Body of pancreas (tissue), 4 donors: ENCODE measurements at regions not wholly inside any gene's neighbourhood (a gene's known extent, or its start where the extent isn't known, plus 50 kb on each side); places are given as distances from the start of the nearest gene placed in this dataset.
"Not testable (repeated sequence)": the region's sequence is repeated elsewhere in the genome, so short reads cannot be mapped to it uniquely, and the experiment has no call there.

ENCODE experiments used
- POLR2A ChIP-seq, 3 donors: fragments of 450-650 bp; IDR thresholded peaks; one replicate each; pipeline ENCODE4 v1.6.1; 2016; ENCODE audit warnings: antibody characterized with exemption in 3 of 3, mild to moderate bottlenecking in 2 of 3
- TF ChIP-seq, protein P1 (sequence below), 7 experiments: fragments of 450-650 bp in 4 of 7; fragments of 200-600 bp in 3 of 7; sonication (generic) in 3 of 7; IDR thresholded peaks; one replicate each; pipeline ENCODE4 v1.5.1; 2016 to 2019; ENCODE audit warnings: antibody characterized with exemption in 7 of 7

DNA sequence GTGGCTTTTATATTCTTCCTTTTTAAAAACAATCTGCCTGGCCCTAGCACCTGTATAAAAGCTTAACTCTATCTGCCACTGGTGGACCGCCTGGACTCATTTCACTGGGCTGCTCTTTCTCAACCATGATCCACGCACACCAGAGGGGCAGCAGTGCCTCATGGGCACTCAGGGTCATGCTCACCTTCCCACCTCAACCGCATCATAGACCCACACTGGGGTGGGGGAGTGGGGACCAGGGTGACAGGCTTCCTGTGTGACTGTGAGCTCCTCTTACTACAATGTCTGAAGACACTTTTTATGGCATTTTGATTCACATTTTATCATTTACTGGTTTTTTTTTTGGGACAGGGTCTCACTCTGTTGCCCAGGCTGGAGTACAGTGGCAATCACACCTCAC is 4038.8 kb upstream of the TPTE start:
- TF ChIP-seq, protein P1, sequence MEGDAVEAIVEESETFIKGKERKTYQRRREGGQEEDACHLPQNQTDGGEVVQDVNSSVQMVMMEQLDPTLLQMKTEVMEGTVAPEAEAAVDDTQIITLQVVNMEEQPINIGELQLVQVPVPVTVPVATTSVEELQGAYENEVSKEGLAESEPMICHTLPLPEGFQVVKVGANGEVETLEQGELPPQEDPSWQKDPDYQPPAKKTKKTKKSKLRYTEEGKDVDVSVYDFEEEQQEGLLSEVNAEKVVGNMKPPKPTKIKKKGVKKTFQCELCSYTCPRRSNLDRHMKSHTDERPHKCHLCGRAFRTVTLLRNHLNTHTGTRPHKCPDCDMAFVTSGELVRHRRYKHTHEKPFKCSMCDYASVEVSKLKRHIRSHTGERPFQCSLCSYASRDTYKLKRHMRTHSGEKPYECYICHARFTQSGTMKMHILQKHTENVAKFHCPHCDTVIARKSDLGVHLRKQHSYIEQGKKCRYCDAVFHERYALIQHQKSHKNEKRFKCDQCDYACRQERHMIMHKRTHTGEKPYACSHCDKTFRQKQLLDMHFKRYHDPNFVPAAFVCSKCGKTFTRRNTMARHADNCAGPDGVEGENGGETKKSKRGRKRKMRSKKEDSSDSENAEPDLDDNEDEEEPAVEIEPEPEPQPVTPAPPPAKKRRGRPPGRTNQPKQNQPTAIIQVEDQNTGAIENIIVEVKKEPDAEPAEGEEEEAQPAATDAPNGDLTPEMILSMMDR (IDR thresholded peaks at IDR 0.05), result not testable (repeated sequence)
- not testable (repeated sequence) for TF ChIP-seq POLR2A (IDR thresholded peaks at IDR 0.05)
